Thymus (tissue), 11 donors: ENCODE measurements at regions not wholly inside any gene's neighbourhood (a gene's known extent, or its start where the extent isn't known, plus 50 kb on each side); places are given as distances from the start of the nearest gene placed in this dataset.
"Not testable (repeated sequence)": the region's sequence is repeated elsewhere in the genome, so short reads cannot be mapped to it uniquely, and the experiment has no call there.

ENCODE experiments used
- DNase-seq, 9 donors: peaks; one replicate each; pipeline ENCODE4 v3.0.0-alpha.2; 2013; ENCODE audit warnings: low spot score in 9 of 9, low read depth in 6 of 9, missing footprints in 1 of 9
- H3K27ac ChIP-seq, 2 donors: one replicate each; pipeline ENCODE4 v1.5.1; 2013; ENCODE audit warnings: control low read depth in 1 of 2, low read depth in 1 of 2, low read length in 1 of 2, mild to moderate bottlenecking in 1 of 2, moderate library complexity in 1 of 2
- H3K27me3 ChIP-seq, 2 donors: one replicate each; pipeline ENCODE4 v1.5.1; 2013; ENCODE audit warnings: low read length in 1 of 2; ENCODE audit not compliant: control insufficient read depth in 2 of 2, insufficient read depth in 1 of 2
- H3K36me3 ChIP-seq, 2 donors: one replicate each; pipeline ENCODE4 v1.5.1; 2013; ENCODE audit warnings: low read length in 1 of 2, mild to moderate bottlenecking in 1 of 2, moderate library complexity in 1 of 2; ENCODE audit not compliant: control insufficient read depth in 2 of 2, insufficient read depth in 2 of 2
- H3K4me1 ChIP-seq, 2 donors: one replicate each; pipeline ENCODE4 v1.5.1; 2013; ENCODE audit warnings: low read length in 2 of 2; ENCODE audit not compliant: control insufficient read depth in 2 of 2, insufficient read depth in 2 of 2
- H3K4me3 ChIP-seq, 2 donors: one replicate each; pipeline ENCODE4 v1.5.1; 2013; ENCODE audit warnings: low read length in 2 of 2, control low read depth in 1 of 2, mild to moderate bottlenecking in 1 of 2
- H3K9me3 ChIP-seq, 2 donors: one replicate each; pipeline ENCODE4 v1.5.1; 2013; ENCODE audit warnings: low read length in 1 of 2, mild to moderate bottlenecking in 1 of 2; ENCODE audit not compliant: control insufficient read depth in 2 of 2, insufficient read depth in 1 of 2
- WGBS: extraction: QIAGEN DNeasy Blood & Tissue Kit; methylation state at CpG from one replicate; pipeline ENCODE4 v1.1.7; 2013; 5-methylcytosine and 5-hydroxymethylcytosine counted together
- donor health status: healthy.

DNA sequence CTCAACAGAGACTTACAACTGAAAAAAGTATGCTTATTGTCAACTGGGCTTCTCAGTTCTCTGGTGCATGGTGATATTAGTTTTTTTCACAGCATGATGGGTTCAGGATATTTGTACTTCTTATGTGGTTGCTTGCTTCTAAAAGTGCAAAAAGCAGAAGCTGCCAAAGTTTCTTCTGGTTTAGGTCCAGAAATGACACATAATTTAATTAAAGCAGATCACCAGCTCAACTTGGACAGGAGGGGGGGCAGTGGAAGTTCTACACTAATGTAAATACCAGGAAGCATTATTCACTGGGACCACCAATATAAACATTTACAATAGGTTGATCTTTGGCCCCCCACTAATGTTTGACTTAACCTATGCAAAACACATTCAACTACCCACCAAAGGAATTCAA lies 354.8 kb upstream of the BRINP3 start:
- no peaks in the 10 kb centered on the region for H3K27me3 ChIP-seq
- no peaks in the 10 kb centered on the region for H3K9me3 ChIP-seq
- no peak for DNase-seq
- no peaks in the 10 kb centered on the region for H3K4me1 ChIP-seq
- H3K36me3 ChIP-seq = no peaks in the 10 kb centered on the region
- H3K4me3 ChIP-seq = no peak overlapping the region
- H3K27ac ChIP-seq = no peak overlapping the region

DNA sequence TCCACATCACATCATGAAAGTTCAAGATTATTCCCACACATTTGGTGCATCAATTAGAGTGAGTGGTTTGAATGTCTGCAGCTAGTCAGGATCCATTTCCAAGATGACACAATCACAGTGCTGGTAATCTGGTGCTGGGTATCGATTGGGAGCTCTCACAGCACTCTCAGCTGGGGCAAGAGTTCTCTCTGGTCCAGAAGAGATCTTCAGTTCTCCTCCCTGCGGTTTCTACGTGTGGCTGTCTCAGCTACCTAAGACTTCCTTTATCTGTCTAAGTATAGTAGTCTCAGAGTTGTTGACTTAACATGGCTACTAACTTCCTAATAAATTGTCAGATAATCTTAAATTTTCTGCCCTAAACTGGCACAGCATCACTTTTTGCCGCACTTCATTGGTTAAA lies 358.0 kb upstream of the BRINP3 start:
- no peaks in the 10 kb centered on the region for H3K9me3 ChIP-seq
- 91% methylated on average over 4 of the region's 4 CpGs for WGBS
- DNase-seq = no peak
- no peaks in the 10 kb centered on the region for H3K27me3 ChIP-seq
- no peak overlapping the region for H3K4me3 ChIP-seq
- H3K27ac ChIP-seq = no peak overlapping the region
- H3K36me3 ChIP-seq = no peaks in the 10 kb centered on the region
- H3K4me1 ChIP-seq = no peaks in the 10 kb centered on the region

DNA sequence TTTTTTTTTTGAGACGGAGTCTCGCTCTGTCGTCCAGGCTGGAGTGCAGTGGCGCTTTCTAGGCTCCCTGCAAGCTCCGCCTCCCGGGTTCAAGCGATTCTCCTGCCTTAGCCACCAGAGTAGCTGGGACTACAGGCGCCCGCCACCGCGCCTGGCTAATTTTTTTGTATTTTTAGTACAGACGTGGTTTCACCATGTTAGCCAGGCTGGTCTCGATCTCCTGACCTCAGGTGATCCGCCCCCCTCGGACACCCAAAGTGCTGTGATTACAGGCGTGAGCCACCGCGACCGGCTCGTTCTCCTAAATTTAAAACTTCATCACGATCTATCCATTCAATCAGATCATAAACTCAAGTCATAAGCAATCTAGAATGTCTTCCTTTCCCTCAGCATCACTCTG lies 359.5 kb upstream of the BRINP3 start:
- H3K4me3 ChIP-seq, H3K27me3 ChIP-seq, H3K9me3 ChIP-seq, DNase-seq, H3K27ac ChIP-seq, H3K36me3 ChIP-seq, H3K4me1 ChIP-seq: not testable (repeated sequence)
- 92% methylated on average over 21 of the region's 21 CpGs for WGBS

DNA sequence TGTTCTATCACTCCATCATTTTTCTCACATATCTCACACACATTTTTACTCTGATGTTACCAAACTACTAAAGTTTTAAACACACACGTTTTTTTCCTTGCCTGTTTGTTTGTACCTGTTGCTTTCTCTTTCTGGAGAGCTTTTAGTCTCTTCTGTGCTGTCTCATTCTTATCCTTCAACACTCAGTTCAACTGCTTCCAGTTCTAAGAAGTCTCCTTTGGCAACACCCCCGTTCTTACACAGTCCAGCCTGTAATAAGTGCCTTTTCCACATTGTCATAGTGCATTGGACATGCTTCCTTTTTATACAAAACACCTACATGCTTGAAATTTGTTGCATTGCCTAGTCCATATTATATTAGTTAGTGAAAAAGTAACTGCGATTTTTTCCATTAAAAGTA lies 360.2 kb upstream of the BRINP3 start:
- no peaks in the 10 kb centered on the region for H3K36me3 ChIP-seq
- H3K27ac ChIP-seq = no peak overlapping the region
- no peaks in the 10 kb centered on the region for H3K27me3 ChIP-seq

DNA sequence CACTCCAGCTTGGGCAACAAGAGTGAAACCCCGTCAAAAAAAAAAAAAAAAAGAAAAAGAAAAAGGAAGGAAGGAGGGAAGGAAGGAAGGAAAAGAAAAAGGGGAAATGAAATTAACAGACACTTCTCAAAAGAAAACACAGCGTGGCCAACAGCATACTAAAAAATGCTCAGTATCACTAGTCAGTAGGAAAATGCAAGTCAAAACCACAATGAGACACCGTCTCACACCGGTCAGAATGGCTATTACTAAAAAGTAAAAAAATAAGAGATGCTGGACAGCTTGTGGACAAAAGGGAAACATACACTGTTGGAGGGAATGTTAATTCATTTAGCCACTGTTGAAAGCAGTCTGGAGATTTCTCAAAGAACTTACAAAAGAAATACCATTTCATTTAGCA lies 369.5 kb upstream of the BRINP3 start:
- H3K27me3 ChIP-seq = no peaks in the 10 kb centered on the region
- WGBS = 80% methylated on average over 4 of the region's 4 CpGs
- DNase-seq = no peak
- H3K4me1 ChIP-seq = no peaks in the 10 kb centered on the region
- H3K36me3 ChIP-seq = no peaks in the 10 kb centered on the region
- H3K4me3 ChIP-seq = no peak overlapping the region
- H3K27ac ChIP-seq = no peak overlapping the region
- H3K9me3 ChIP-seq = no peaks in the 10 kb centered on the region

More for the DNA sequence above, 360.2 kb upstream of the BRINP3 start:
- Histone ChIP-seq H3K9me3 (no peaks in the 10 kb centered on the region), H3K4me3 (no peak overlapping the region), H3K4me1 (no peaks in the 10 kb centered on the region)
- no peak for DNase-seq
- WGBS = 87% methylated on average over 3 of the region's 3 CpGs

DNA sequence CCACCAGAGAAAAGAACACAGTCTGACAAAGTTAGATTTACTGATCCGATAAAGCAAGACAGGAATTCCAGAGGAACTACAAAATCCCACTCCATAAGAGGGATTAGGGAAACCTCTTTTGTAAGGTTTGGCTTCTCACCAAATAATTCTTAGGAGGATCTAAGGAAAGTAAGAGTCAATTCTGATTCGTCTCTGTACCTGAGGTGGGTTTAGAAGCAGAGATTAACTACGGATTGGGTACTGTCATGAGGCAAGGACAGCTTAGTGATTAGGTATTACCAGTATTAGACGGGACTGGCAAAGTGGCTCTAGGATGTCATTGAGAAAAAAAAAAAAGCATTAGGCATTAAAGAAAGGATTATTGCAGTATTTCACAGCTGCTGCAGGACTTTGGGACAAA lies 371.7 kb upstream of the BRINP3 start:
- WGBS = 93% methylated on average over 4 of the region's 4 CpGs
- H3K36me3 ChIP-seq = no peaks in the 10 kb centered on the region
- no peak overlapping the region for H3K4me3 ChIP-seq
- no peak overlapping the region for H3K27ac ChIP-seq
- H3K9me3 ChIP-seq = no peaks in the 10 kb centered on the region
- no peak for DNase-seq
- H3K4me1 ChIP-seq = no peaks in the 10 kb centered on the region
- no peaks in the 10 kb centered on the region for H3K27me3 ChIP-seq

DNA sequence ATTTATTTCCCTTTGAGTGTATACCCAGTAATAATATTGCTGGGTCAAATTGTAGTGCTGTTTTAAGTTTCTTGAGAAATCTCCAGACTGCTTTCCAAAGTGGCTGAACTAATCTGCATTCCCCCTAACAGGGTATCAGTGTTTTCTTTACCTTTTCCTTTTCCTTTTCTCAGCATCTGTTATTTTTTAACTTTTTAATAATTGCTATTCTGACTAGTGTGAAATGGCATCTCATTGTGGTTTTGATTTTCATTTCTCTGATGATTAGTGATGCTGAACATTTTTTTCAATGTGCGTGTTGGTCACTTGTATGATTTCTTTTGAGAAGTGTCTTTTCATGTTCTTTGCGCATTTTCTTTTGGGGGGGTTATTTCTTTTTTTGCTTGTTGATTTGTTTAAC lies 374.9 kb upstream of the BRINP3 start:
- 99% methylated on average over 2 of the region's 2 CpGs for WGBS
- H3K4me3 ChIP-seq = no peak overlapping the region
- no peak for DNase-seq
- H3K27ac ChIP-seq = no peak overlapping the region
- H3K4me1 ChIP-seq = no peaks in the 10 kb centered on the region
- H3K27me3 ChIP-seq = no peaks in the 10 kb centered on the region
- H3K9me3 ChIP-seq = no peaks in the 10 kb centered on the region
- no peaks in the 10 kb centered on the region for H3K36me3 ChIP-seq

DNA sequence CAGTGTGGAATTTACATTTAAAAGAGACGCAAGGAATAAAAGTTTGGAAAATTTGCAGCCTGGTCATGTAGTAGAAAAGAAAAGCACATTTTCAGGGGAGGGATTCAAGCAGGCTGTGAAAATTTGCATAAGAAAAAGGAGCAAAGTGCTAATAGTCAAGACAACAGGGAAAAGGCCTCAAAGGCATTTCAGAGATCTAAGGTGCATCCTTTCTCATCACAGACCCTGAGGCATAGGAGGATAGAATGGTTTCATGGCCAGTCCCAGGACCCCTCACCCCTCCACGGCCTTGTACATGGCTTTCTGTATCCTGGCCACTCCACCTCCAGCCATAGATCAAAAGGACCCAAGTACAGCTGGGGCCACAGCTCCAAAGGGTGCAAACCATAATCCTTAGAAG lies 380.5 kb upstream of the BRINP3 start:
- Histone ChIP-seq H3K9me3 (peaks cover 0 to 3% of the 10 kb centered on the region in 2 donors), H3K4me1 (no peaks in the 10 kb centered on the region), H3K4me3 (no peak overlapping the region), H3K27me3 (no peaks in the 10 kb centered on the region), H3K36me3 (no peaks in the 10 kb centered on the region), H3K27ac (no peak overlapping the region)
- 92% methylated on average over 2 of the region's 2 CpGs for WGBS
- no peak for DNase-seq

DNA sequence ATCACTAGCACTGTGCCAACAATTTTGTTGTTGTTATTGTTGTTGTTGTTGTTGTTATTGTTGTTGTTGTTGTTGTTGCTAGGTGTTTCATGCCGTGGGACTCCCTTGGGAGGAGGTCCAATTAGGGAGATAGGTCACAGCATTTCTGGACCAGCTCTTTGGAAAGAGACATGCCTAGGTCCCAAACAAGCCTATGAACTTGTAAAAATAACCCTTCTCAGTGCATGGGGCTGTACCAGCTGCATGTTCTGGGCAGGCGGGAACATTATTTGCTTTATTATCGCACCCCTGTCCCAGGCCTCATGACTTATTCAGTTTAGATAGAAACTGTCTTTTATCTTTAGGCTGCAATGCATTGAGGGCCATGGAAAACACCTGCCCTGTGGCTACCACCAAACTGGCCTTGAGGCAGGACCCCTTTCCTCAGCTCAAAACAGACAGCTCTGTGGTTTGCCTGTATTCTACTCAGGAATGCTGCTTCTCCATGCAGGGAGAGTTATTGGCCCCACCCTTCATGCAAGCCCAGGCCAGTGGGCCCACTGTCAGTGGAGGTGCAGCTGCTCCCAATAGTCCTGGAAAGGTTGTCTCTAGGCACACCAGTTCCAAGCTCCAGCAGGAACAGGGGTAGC lies 386.5 kb upstream of the BRINP3 start:
- H3K27me3 ChIP-seq = no peaks in the 10 kb centered on the region
- no peaks in the 10 kb centered on the region for H3K36me3 ChIP-seq
- no peak overlapping the region for H3K27ac ChIP-seq
- H3K9me3 ChIP-seq = no peaks in the 10 kb centered on the region
- no peak for DNase-seq
- WGBS = 80% methylated on average over 3 of the region's 3 CpGs
- H3K4me3 ChIP-seq = no peak overlapping the region
- no peaks in the 10 kb centered on the region for H3K4me1 ChIP-seq

DNA sequence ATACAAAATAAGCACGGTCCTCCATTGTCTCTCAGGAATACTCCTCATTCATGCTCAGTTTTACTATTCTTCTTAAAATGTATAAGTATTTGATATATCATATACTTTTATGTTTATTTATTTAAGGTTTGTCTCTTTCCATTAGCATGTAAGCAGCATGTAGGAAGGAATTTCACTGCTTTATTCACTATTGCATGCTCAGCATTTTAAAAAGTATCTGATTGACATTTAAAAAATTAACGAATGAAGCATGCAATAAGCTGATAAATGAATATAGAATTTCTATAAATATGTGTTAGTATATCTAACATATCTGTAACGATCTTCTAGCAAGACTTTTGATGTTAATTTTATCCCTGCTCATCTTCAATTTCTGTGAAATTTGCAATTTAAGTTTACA lies 402.7 kb upstream of the BRINP3 start:
- no peak for DNase-seq
- no peak overlapping the region for H3K4me3 ChIP-seq
- no peaks in the 10 kb centered on the region for H3K27me3 ChIP-seq
- H3K36me3 ChIP-seq = no peaks in the 10 kb centered on the region
- H3K4me1 ChIP-seq = no peaks in the 10 kb centered on the region
- 81% methylated on average over 3 of the region's 3 CpGs for WGBS
- no peak overlapping the region for H3K27ac ChIP-seq
- H3K9me3 ChIP-seq = no peaks in the 10 kb centered on the region
